HEK293 (cell line): ENCODE measurements at regions not wholly inside any gene's neighbourhood (a gene's known extent, or its start where the extent isn't known, plus 50 kb on each side); places are given as distances from the start of the nearest gene placed in this dataset.

Experiments
- YY1 ChIP-seq: fragments of 450-650 bp; formaldehyde crosslinking; IDR thresholded peaks from 2 replicates; pipeline ENCODE4 v1.5.1; 2018; ENCODE audit warnings: missing biosample characterization, missing genetic modification characterization
- ZBTB21 ChIP-seq: fragments of 450-650 bp; formaldehyde crosslinking; IDR thresholded peaks from 2 replicates; pipeline ENCODE4 v1.5.1; 2017; ENCODE audit warnings: missing biosample characterization, missing genetic modification characterization
- ZEB2 ChIP-seq: fragments of 450-650 bp; formaldehyde crosslinking; IDR thresholded peaks from 2 replicates; pipeline ENCODE4 v1.5.1; 2016; ENCODE audit warnings: missing biosample characterization, missing genetic modification characterization
- ZNF16 ChIP-seq: fragments of 450-650 bp; formaldehyde crosslinking; IDR thresholded peaks from 2 replicates; pipeline ENCODE4 v1.5.1; 2016; ENCODE audit warnings: low read depth, missing biosample characterization, missing genetic modification characterization
- ZNF274 ChIP-seq, 2 experiments: fragments of 200-500 bp in 1 of 2; fragments of 450-650 bp in 1 of 2; sonication (Bioruptor generic) in 1 of 2; formaldehyde crosslinking in 1 of 2; IDR thresholded peaks; 2 replicates each; pipeline versions ENCODE4 v1.5.1 to v1.6.1; 2014 to 2016; ENCODE audit warnings: borderline replicate concordance in 1 of 2, inconsistent platforms in 1 of 2, low read length in 1 of 2, missing biosample characterization in 1 of 2, missing genetic modification characterization in 1 of 2
- ZNF302 ChIP-seq: fragments of 450-650 bp; formaldehyde crosslinking; IDR thresholded peaks from 2 replicates; pipeline ENCODE4 v1.5.1; 2016; ENCODE audit warnings: missing biosample characterization, missing genetic modification characterization, low read depth
- ZNF391 ChIP-seq: fragments of 450-650 bp; formaldehyde crosslinking; IDR thresholded peaks from 2 replicates; pipeline ENCODE4 v1.5.1; 2016; ENCODE audit warnings: low read depth, missing biosample characterization, missing genetic modification characterization, borderline replicate concordance
- ZNF626 ChIP-seq: fragments of 450-650 bp; sonication (Bioruptor Pico); formaldehyde crosslinking; IDR thresholded peaks from 2 replicates; pipeline ENCODE4 v1.5.1; 2018; ENCODE audit warnings: missing biosample characterization, missing genetic modification characterization, inconsistent platforms
- ZNF776 ChIP-seq: fragments of 450-650 bp; formaldehyde crosslinking; IDR thresholded peaks from 2 replicates; pipeline ENCODE4 v1.5.0; 2017; ENCODE audit warnings: missing biosample characterization, missing genetic modification characterization, borderline replicate concordance
- ZXDB ChIP-seq: fragments of 450-650 bp; formaldehyde crosslinking; IDR thresholded peaks from 2 replicates; pipeline ENCODE4 v1.5.1; 2016; ENCODE audit warnings: missing biosample characterization, missing genetic modification characterization
- TF ChIP-seq, protein P1 (sequence below): fragments of 450-650 bp; formaldehyde crosslinking; IDR thresholded peaks from 2 replicates; pipeline ENCODE4 v1.5.1; 2016; ENCODE audit warnings: missing biosample characterization, missing genetic modification characterization
- TF ChIP-seq, protein P2 (sequence below): fragments of 450-650 bp; formaldehyde crosslinking; IDR thresholded peaks from 2 replicates; pipeline ENCODE4 v1.5.1; 2016; ENCODE audit warnings: missing biosample characterization, missing genetic modification characterization

DNA sequence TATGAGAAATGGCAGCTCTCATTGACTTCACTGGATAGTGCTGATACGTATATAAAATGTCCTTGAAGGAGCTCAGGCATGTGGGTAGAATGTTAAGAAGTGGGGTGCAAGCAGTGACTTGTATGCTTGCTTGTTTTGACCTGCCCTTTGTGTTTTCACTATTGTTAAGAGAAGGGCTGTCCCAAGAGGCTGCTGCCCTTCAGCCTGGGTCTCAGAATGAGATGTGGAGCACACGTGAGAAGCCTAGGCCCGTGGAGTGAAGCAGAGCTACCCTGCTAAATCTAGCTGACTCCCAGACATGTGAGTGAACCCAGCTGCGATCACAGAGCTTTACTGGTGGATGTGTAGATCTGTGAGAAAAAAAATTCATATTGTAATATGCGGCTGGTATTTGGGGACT lies 305.3 kb upstream of the RGS17 start:
- TF ChIP-seq, protein P1, sequence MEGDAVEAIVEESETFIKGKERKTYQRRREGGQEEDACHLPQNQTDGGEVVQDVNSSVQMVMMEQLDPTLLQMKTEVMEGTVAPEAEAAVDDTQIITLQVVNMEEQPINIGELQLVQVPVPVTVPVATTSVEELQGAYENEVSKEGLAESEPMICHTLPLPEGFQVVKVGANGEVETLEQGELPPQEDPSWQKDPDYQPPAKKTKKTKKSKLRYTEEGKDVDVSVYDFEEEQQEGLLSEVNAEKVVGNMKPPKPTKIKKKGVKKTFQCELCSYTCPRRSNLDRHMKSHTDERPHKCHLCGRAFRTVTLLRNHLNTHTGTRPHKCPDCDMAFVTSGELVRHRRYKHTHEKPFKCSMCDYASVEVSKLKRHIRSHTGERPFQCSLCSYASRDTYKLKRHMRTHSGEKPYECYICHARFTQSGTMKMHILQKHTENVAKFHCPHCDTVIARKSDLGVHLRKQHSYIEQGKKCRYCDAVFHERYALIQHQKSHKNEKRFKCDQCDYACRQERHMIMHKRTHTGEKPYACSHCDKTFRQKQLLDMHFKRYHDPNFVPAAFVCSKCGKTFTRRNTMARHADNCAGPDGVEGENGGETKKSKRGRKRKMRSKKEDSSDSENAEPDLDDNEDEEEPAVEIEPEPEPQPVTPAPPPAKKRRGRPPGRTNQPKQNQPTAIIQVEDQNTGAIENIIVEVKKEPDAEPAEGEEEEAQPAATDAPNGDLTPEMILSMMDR (tag by site-specific recombination) = no peak
- TF ChIP-seq ZNF391 (tag by site-specific recombination) (no peak), ZNF302 (tag by site-specific recombination) (no peak), ZNF16 (tag by site-specific recombination) (no peak), ZEB2 (tag by site-specific recombination) (no peak), YY1 (tag by site-specific recombination) (no peak), ZXDB (no peak), ZNF274 (IDR thresholded peaks at IDR 0.05; ENCODE audit: low read length) (no peak), ZNF274 (tag by site-specific recombination; IDR thresholded peaks at IDR 0.05; ENCODE audit: borderline replicate concordance) (no peak), ZNF626 (tag by site-specific recombination) (no peak), ZNF776 (tag by site-specific recombination) (no peak), ZBTB21 (tag by site-specific recombination) (no peak)
- TF ChIP-seq, protein P2, sequence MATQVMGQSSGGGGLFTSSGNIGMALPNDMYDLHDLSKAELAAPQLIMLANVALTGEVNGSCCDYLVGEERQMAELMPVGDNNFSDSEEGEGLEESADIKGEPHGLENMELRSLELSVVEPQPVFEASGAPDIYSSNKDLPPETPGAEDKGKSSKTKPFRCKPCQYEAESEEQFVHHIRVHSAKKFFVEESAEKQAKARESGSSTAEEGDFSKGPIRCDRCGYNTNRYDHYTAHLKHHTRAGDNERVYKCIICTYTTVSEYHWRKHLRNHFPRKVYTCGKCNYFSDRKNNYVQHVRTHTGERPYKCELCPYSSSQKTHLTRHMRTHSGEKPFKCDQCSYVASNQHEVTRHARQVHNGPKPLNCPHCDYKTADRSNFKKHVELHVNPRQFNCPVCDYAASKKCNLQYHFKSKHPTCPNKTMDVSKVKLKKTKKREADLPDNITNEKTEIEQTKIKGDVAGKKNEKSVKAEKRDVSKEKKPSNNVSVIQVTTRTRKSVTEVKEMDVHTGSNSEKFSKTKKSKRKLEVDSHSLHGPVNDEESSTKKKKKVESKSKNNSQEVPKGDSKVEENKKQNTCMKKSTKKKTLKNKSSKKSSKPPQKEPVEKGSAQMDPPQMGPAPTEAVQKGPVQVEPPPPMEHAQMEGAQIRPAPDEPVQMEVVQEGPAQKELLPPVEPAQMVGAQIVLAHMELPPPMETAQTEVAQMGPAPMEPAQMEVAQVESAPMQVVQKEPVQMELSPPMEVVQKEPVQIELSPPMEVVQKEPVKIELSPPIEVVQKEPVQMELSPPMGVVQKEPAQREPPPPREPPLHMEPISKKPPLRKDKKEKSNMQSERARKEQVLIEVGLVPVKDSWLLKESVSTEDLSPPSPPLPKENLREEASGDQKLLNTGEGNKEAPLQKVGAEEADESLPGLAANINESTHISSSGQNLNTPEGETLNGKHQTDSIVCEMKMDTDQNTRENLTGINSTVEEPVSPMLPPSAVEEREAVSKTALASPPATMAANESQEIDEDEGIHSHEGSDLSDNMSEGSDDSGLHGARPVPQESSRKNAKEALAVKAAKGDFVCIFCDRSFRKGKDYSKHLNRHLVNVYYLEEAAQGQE (tag by site-specific recombination) = no peak
